Skin epidermis (tissue), 12 donors: ENCODE measurements at regions not wholly inside any gene's neighbourhood (a gene's known extent, or its start where the extent isn't known, plus 50 kb on each side); places are given as distances from the start of the nearest gene placed in this dataset.
"Not testable (repeated sequence)": the region's sequence is repeated elsewhere in the genome, so short reads cannot be mapped to it uniquely, and the experiment has no call there.

ENCODE experiments used
- H3K27ac ChIP-seq, 21 experiments: fragments of 200-600 bp; sonication (generic) in 11 of 21; one replicate each; pipeline ENCODE4 v1.5.0; 2020; ENCODE audit warnings: mild to moderate bottlenecking in 3 of 21, inconsistent platforms in 2 of 21, moderate library complexity in 2 of 21
- H3K4me3 ChIP-seq, 7 experiments: fragments of 200-600 bp; sonication (generic) in 2 of 7; one replicate each; pipeline ENCODE4 v1.5.0; 2020; ENCODE audit warnings: inconsistent platforms in 2 of 7, mild to moderate bottlenecking in 2 of 7, moderate library complexity in 1 of 7

DNA sequence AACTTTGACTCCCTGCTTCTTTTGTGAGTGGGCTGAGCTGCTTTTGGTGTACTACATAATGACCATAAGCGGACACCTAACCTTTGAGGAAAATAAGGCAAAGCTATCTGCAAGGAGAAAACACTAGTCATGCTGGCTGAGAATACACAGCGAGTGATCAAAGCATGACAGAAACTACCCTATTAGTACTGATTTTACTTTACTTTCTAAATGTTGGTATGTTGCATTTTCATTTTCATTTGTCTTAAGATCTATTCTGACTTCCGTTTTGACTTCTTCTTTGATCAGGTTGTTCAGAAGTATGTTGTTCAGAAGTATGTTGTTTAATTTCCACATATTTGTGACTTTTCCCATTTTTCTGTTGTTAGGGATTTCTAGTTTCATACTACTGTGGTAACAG, 361.1 kb downstream of the TRAM1L1 start:
- no peak overlapping the region for H3K27ac ChIP-seq
- no peak overlapping the region for H3K4me3 ChIP-seq

DNA sequence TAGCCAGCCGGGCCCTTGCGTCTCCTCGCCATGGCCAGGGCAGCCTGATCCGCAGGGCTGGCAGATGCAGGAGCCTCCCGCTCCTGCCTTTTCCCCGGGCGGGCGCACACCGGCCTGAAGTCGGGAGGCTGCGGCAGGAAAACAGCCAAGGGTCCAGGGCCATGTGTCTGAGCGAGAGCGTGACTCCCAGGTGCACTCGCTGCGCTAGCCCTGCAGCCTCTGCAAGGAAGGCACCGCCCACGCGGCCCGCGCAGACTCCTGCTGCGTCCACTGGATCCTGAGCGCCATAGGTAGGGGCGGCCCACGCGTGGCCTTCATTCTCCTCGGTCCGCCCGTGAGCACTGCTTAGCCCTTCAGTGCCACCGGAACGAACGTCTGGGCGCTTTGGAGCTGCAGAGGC, 379.9 kb downstream of the TRAM1L1 start:
- no peak overlapping the region for H3K27ac ChIP-seq

GRCh38 chr4:116702949-116703348, 382.4 kb downstream of the TRAM1L1 start:
- no peak overlapping the region for H3K27ac ChIP-seq
- H3K4me3 ChIP-seq: no peak overlapping the region

More for the DNA sequence above, 379.9 kb downstream of the TRAM1L1 start:
- no peak overlapping the region for H3K4me3 ChIP-seq

GRCh38 chr4:116688536-116688935, 396.8 kb downstream of the TRAM1L1 start:
- no peak overlapping the region for H3K4me3 ChIP-seq

DNA sequence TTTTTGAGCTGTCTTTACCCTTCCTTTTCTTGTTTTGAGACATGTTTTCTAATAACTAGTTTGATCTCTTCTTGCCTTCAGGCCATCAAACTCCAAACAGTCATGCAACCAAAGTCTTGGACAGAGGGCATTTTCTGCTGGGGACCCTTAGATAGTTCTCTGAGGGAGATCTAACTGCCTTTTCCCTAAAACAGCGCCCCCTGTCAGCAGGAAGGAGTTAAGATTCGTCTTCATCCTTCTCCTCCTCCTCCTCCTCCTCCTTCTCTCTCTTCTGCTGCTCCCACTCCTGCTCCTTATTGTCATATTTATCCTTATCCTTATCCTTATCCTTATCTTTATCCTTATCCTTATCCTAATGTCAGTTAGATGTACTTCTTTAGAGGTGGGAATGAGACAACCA, 417.2 kb downstream of the TRAM1L1 start:
- Histone ChIP-seq H3K4me3 (no peak overlapping the region), H3K27ac (no peak overlapping the region)

More at GRCh38 chr4:116688536-116688935, 396.8 kb downstream of the TRAM1L1 start:
- no peak overlapping the region for H3K27ac ChIP-seq

GRCh38 chr4:116665716-116666115, 419.7 kb downstream of the TRAM1L1 start:
- H3K4me3 ChIP-seq: no peak overlapping the region
- H3K27ac ChIP-seq: no peak overlapping the region

- Histone ChIP-seq H3K27ac (no peak overlapping the region), H3K4me3 (no peak overlapping the region)
Measured at GRCh38 chr4:116664198-116664597, 421.2 kb downstream of the TRAM1L1 start.

- Histone ChIP-seq H3K27ac (no peak overlapping the region), H3K4me3 (no peak overlapping the region)
Measured at GRCh38 chr4:116639070-116639577, 446.3 kb downstream of the TRAM1L1 start.

DNA sequence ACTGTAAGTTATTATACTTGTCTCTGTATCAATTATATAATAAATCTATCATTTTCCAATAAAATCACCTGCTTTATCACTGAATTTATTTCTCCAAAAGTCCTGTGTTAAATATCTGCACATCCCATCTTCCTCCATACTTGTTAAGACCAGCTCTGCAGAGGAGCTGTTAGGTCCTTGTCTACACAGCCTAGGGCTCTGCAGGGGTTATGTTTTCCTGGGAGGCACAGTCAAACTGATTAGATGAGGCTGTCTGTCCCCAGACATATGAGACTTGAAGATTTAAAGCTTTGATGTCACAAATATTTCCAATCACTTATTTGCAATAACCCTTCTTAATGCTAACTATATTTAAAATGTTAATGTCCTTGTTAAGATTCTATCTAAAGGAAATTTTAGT, 446.8 kb downstream of the TRAM1L1 start:
- H3K27ac ChIP-seq: no peak overlapping the region
- no peak overlapping the region for H3K4me3 ChIP-seq

GRCh38 chr4:116636917-116637316, 448.5 kb downstream of the TRAM1L1 start:
- Histone ChIP-seq H3K27ac (no peak overlapping the region), H3K4me3 (no peak overlapping the region)

GRCh38 chr4:116632269-116632668, 453.1 kb downstream of the TRAM1L1 start:
- no peak overlapping the region for H3K4me3 ChIP-seq
- H3K27ac ChIP-seq: no peak overlapping the region

GRCh38 chr4:116628598-116628997, 456.8 kb downstream of the TRAM1L1 start:
- H3K4me3 ChIP-seq: no peak overlapping the region
- no peak overlapping the region for H3K27ac ChIP-seq

DNA sequence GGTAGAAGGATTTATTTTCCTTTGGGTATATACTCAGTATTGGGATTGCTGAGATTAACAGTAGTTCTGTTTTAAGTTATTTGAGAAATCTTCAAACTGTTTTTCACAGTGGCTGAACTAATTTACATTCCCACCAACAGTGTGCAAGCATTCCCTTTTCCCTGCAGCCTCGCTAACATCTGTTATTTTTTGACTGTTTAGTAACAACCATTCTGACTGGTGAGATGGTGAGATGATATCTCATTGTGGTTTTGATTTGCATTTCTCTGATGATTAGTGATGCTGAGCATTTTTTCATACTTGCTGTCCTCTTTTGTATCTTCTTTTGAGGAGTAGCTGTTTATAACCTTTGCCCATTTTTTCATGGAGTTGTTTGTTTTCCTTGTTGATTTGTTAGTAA, 457.8 kb downstream of the TRAM1L1 start:
- Histone ChIP-seq H3K27ac (no peak overlapping the region), H3K4me3 (no peak overlapping the region)

- H3K27ac ChIP-seq, H3K4me3 ChIP-seq: not testable (repeated sequence)
Measured at GRCh38 chr4:116619508-116619907, 465.9 kb downstream of the TRAM1L1 start.

DNA sequence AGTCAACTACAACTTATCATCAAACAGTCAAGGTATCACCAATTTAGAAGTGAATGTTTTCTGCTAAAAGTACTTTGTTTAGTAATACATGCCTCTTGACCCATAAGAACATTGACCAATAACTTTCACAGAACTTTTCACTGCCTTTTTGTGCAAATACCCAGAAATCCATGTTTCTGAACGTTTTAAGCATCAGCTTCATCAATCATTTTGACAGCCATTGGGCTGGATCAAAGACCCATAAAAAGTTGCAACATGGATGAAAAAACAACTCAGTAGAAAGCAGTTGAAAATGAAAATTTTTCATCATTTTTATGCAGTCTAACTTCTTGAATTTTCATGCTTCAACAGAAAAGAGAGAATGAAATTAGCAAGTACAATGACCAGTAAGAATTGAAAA, 466.7 kb downstream of the TRAM1L1 start:
- H3K27ac ChIP-seq: no peak overlapping the region

GRCh38 chr4:116603096-116603495, 482.3 kb downstream of the TRAM1L1 start:
- Histone ChIP-seq H3K27ac (no peak overlapping the region), H3K4me3 (no peak overlapping the region)

More for the DNA sequence above, 466.7 kb downstream of the TRAM1L1 start:
- H3K4me3 ChIP-seq: no peak overlapping the region

DNA sequence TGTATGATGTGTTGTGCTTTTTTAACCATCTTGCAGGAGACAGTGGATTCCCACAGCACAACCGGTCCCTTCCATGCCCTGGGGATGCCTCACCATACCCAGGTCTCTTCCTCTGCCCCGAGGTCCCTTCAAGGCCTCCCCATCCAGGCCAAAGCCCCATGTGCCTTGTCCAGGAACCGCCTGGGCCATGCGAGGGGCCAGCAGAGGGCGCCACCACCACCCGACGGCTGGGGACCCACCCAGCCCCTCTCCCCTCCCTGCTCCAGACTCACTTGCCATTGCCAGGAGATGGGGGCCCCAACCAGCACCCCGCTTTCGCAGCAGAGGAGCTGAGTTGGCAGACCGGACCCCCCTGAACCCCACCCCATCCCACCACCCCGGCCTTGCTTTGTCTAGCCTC, 485.5 kb downstream of the TRAM1L1 start:
- H3K4me3 ChIP-seq: no peak overlapping the region
- H3K27ac ChIP-seq: no peak overlapping the region

DNA sequence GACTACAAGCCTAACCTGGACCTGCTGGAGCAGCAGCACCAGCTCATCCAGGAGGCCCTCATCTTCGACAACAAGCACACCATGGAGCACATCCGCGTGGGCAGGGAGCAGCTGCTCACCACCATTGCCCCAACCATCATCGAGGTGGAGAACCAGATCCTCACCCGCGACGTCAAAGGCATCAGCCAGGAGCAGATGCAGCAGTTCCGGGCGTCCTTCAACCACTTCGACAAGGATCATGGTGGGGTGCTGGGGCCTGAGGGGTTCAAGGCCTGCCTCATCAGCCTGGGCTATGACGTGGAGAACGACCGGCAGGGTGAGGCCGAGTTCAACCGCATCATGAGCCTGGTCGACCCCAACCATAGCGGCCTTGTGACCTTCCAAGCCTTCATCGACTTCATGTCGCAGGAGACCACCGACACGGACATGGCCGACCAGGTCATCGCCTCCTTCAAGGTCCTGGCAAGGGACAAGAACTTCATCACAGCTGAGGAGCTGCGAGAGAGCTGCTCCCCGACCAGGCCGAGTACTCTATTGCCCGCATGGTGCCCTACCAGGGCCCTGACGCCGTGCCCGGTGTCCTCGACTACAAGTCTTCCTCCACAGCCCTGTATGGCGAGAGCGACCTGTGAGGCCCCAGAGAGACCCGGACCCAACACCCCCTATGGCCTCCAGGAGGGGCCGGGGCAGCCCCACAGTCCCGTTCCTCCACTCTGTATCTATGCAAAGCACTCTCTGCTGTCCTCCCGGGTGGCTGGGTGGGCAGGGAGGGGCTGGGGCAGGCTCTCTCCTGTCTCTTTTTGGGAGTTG, 486.2 kb downstream of the TRAM1L1 start:
- Histone ChIP-seq H3K27ac (no peak overlapping the region), H3K4me3 (no peak overlapping the region)

DNA sequence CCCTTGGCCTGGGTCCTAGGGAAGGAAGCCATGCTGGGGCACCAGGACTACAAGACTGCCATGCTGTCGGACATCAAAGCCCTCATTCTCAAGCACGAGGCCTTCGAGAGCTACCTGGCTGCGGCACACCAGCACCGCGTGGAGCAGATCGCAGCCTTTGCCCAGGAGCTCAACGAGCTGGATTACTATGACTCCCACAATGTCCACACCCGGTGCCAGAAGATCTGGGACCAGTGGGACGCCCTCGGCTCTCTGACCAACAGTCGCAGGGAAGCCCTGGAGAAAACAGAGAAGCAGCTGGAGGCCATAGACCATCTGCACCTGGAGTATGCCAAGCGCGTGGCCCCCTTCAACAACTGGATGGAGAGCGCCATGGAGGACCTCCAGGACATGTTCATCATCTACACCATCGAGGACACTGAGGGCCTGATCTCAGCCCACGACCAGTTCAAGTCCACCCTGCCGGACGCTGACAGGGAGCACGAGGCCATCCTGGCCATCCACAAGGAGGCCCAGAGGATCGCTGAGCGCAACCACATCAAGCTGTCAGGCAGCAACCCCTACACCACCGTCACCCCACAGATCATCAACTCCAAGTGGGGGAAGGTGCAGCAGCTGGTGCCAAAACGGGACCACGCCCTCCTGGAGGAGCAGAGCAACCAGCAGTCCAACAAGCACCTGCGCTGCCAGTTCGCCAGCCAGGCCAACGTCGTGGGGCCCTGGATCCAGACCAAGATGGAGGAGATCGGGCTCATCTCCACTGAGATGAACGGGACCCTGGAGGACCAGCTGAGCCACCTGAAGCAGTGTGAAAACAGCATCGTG, 487.0 kb downstream of the TRAM1L1 start:
- no peak overlapping the region for H3K27ac ChIP-seq
- no peak overlapping the region for H3K4me3 ChIP-seq

GRCh38 chr4:116590648-116591047, 494.7 kb downstream of the TRAM1L1 start:
- no peak overlapping the region for H3K27ac ChIP-seq
- no peak overlapping the region for H3K4me3 ChIP-seq

GRCh38 chr4:116588783-116589182, 496.6 kb downstream of the TRAM1L1 start:
- Histone ChIP-seq H3K4me3 (no peak overlapping the region), H3K27ac (no peak overlapping the region)
